GM23338 (cell line): ENCODE measurements at regions not wholly inside any gene's neighbourhood (a gene's known extent, or its start where the extent isn't known, plus 50 kb on each side); places are given as distances from the start of the nearest gene placed in this dataset.

Experiments
- CREB1 ChIP-seq: fragments of 250-450 bp; sonication (Bioruptor Pico); IDR thresholded peaks from 2 replicates; pipeline ENCODE4 v1.5.0; 2020; ENCODE audit warnings: low read depth, mild to moderate bottlenecking, moderate library complexity
- POLR2AphosphoS5 ChIP-seq: IDR thresholded peaks from 2 replicates; pipeline ENCODE4 v1.6.1; 2016; ENCODE audit warnings: antibody characterized with exemption, low read depth
- REST ChIP-seq: IDR thresholded peaks from one replicate; pipeline ENCODE4 v1.6.1; 2018; ENCODE audit warnings: antibody characterized with exemption; ENCODE audit not compliant: unreplicated experiment
- TF ChIP-seq, protein P1 (sequence below), 2 experiments: fragments of 200-600 bp in 1 of 2; sonication (generic) in 1 of 2; conservative IDR thresholded peaks; 2 replicates each; pipeline versions ENCODE4 v1.5.1 to v1.6.1; 2016 to 2017; ENCODE audit warnings: antibody characterized with exemption in 2 of 2, low read depth in 2 of 2, mild to moderate bottlenecking in 2 of 2, moderate library complexity in 1 of 2

DNA sequence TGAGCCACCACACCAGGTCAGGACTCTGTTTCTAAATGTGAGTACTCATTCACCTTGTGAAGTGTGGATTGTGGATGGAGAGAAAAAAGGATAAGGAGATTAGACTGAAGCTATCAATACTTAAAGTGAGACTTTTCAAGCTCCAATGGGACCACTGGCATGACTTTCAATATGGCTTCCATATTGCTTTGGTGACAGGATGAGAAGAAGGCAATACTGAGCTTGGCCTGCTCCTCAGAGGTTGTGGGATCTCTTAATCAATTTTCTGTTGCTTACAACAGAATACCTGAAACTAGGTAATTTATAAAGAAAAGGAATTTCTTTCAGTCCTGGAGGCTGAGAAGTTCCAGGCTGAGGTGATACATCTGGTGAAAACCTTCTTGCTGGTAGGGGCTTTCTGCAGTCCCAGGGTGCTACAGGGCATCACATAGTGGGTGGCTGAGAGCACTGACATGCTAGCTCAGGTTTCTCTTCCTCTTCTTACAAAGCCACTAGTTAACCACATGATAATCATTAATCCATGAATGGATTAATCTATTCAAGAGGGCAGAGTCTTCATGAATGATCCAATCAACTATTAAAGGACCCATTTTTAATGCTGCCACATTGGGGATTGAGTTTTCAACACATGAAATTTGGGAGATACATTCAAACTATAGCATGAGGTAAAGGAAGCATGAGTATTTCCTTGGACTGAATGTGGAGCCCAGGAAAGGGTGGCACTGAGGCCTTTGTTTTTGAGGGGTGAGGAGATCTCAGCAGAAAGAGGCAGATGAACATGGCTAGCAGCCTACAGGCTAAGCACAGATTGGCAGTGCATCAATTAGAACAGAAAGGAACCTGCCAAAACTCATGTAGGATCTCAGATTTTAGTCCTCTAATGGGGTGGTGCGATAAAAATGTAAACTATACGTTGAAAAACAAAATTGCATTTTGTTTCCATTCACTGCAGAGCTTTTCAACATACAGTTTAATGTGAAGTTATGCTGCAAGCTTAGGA lies 274.5 kb downstream of the PIK3C3 start:
- TF ChIP-seq, protein P1, sequence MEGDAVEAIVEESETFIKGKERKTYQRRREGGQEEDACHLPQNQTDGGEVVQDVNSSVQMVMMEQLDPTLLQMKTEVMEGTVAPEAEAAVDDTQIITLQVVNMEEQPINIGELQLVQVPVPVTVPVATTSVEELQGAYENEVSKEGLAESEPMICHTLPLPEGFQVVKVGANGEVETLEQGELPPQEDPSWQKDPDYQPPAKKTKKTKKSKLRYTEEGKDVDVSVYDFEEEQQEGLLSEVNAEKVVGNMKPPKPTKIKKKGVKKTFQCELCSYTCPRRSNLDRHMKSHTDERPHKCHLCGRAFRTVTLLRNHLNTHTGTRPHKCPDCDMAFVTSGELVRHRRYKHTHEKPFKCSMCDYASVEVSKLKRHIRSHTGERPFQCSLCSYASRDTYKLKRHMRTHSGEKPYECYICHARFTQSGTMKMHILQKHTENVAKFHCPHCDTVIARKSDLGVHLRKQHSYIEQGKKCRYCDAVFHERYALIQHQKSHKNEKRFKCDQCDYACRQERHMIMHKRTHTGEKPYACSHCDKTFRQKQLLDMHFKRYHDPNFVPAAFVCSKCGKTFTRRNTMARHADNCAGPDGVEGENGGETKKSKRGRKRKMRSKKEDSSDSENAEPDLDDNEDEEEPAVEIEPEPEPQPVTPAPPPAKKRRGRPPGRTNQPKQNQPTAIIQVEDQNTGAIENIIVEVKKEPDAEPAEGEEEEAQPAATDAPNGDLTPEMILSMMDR (conservative IDR thresholded peaks at IDR 0.05; ENCODE audit: low read depth in 2 of 2): no peak
- TF ChIP-seq POLR2AphosphoS5: no peak
- no peak for TF ChIP-seq CREB1 (CRISPR knock-in tag)
- TF ChIP-seq REST: no peak
